ENCODE measurements at regions not wholly inside any gene's neighbourhood (a gene's known extent, or its start where the extent isn't known, plus 50 kb on each side); places are given as distances from the start of the nearest gene placed in this dataset.

DNA sequence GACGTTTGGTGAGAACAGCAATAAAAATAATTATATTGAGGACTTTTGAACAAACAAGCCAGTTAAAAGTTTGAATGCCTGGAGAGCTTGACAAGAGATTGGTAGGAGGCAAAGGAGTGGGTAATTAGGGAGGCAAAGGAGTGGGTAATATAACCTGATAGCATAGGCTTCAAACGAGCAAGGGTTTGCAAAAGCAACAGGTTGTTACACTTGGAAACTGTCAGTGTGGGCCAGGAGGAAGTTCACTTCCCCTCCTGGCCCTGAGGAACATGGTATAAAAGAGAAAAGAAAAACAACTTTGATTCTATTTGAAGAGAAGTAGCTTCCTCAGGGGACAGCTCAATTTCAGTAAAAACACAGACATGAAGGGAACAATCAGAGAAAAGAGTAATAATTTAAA, 121.7 kb downstream of the CCER1 start:
- no peak for TF ChIP-seq CTCF (IDR thresholded peaks at IDR 0.05; ENCODE audit: low read depth, low read length, missing control alignments)
- H3K4me3 ChIP-seq (replicated peaks; ENCODE audit: low read depth, low read length): no peak overlapping the region
- DNase-seq (ENCODE audit: extremely low read depth, low read depth): no peak

DNA sequence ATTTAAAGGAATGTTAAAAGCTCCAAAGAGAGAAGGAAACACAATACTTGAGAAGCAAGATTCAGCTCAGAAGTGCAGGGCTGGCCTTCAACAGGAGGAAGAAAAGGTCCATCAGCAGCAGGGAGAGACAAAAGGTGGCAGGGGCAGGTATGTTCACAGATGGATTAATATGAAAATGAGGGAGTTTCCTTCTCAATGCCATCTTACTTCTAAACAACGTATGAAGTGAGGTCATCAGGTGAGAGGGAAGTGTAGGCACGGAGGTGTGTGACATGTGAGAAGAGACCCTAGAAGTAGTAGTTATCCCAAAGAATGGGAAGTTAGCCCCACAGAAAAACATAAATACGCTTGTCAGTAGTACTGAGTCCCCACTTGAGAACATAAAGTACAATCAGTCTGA, 122.5 kb downstream of the CCER1 start:
- DNase-seq (ENCODE audit: extremely low read depth, low read depth): no peak
- H3K4me3 ChIP-seq (replicated peaks; ENCODE audit: low read depth, low read length): no peak overlapping the region
- TF ChIP-seq CTCF (IDR thresholded peaks at IDR 0.05; ENCODE audit: low read depth, low read length, missing control alignments): no peak

DNA sequence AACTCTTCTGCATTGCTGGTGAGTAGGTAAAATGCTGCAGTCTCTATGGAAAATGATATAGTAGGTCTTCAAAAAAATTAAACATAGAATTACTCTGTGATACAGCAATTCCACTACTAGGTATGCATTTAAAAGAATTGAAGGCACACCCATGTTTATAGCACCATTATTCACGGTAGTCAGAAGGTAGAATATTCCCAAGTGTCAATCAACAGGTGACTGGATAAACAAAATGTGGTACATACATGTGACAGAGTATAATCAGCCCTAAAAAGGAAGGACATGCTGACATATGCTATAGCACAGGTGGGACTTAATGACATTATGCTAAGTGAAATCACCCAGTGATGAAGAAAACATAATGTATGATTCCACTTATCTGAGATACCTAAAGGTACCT, 123.3 kb downstream of the CCER1 start:
- no peak overlapping the region for H3K4me3 ChIP-seq (replicated peaks; ENCODE audit: low read depth, low read length)
- TF ChIP-seq CTCF (IDR thresholded peaks at IDR 0.05; ENCODE audit: low read depth, low read length, missing control alignments): no peak
- no peak for DNase-seq (ENCODE audit: extremely low read depth, low read depth)

GRCh38 chr12:90829044-90829443, 125.9 kb downstream of the CCER1 start:
- H3K4me3 ChIP-seq (replicated peaks; ENCODE audit: low read depth, low read length): no peak overlapping the region
- no peak for DNase-seq (ENCODE audit: extremely low read depth, low read depth)
- no peak for TF ChIP-seq CTCF (IDR thresholded peaks at IDR 0.05; ENCODE audit: low read depth, low read length, missing control alignments)

GRCh38 chr12:90828621-90829020, 126.4 kb downstream of the CCER1 start:
- no peak for DNase-seq (ENCODE audit: extremely low read depth, low read depth)
- H3K4me3 ChIP-seq (replicated peaks; ENCODE audit: low read depth, low read length): no peak overlapping the region
- TF ChIP-seq CTCF (IDR thresholded peaks at IDR 0.05; ENCODE audit: low read depth, low read length, missing control alignments): no peak

DNA sequence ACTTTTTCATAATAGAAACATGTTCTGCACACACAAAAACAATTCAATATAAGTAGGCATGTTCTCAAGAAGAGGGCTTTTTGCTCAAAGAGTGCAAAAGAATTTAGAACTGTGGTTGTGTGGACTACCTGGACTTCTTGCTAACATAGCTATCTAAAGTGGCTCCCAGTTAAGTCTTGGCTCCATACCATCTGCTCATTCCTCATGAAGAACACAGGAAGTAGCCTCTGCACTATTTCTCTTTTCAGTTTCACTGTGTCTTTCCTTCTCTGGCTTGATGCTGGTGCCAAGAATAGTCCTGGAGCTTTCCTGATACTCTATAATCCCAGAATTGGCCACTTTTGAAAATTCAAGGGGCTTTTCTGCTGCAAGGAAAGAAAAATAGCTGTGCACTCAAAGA, 127.4 kb downstream of the CCER1 start:
- H3K4me3 ChIP-seq (replicated peaks; ENCODE audit: low read depth, low read length): no peak overlapping the region
- no peak for DNase-seq (ENCODE audit: extremely low read depth, low read depth)
- no peak for TF ChIP-seq CTCF (IDR thresholded peaks at IDR 0.05; ENCODE audit: low read depth, low read length, missing control alignments)

GRCh38 chr12:90826036-90826435, 128.9 kb downstream of the CCER1 start:
- H3K4me3 ChIP-seq (replicated peaks; ENCODE audit: low read depth, low read length): no peak overlapping the region
- TF ChIP-seq CTCF (IDR thresholded peaks at IDR 0.05; ENCODE audit: low read depth, low read length, missing control alignments): no peak
- DNase-seq (ENCODE audit: extremely low read depth, low read depth): no peak
